Upper lobe of left lung (tissue), 6 donors: ENCODE measurements at regions not wholly inside any gene's neighbourhood (a gene's known extent, or its start where the extent isn't known, plus 50 kb on each side); places are given as distances from the start of the nearest gene placed in this dataset.
A peak's percentile ranks its signal among the peaks of the same experiment; 100 is the strongest.

Source experiments
- ATAC-seq, 2 donors: fragments of 200-7000 bp; cut with Tn5 transposase; one replicate each; pipeline ENCODE4 v1.9.1; 2022; ENCODE audit warnings: mild to moderate bottlenecking in 2 of 2, moderate library complexity in 2 of 2; ENCODE audit not compliant: low FRiP score in 2 of 2
- DNase-seq, 2 donors: peaks; one replicate each; pipeline ENCODE4 v3.0.0-alpha.2; 2019 to 2020
- H3K27ac ChIP-seq, 4 donors: fragments of 200-600 bp; sonication (generic); one replicate each; pipeline ENCODE4 v1.5.1; 2016 to 2019
- H3K27me3 ChIP-seq, 4 donors: fragments of 200-600 bp; sonication (generic); one replicate each; pipeline ENCODE4 v1.5.1; 2017 to 2019
- H3K36me3 ChIP-seq, 4 donors: fragments of 200-600 bp; sonication (generic); one replicate each; pipeline ENCODE4 v1.5.1; 2016 to 2019
- H3K4me1 ChIP-seq, 4 donors: fragments of 200-600 bp; sonication (generic); one replicate each; pipeline ENCODE4 v1.5.1; 2018 to 2019
- H3K4me3 ChIP-seq, 4 donors: fragments of 200-600 bp; sonication (generic); one replicate each; pipeline ENCODE4 v1.5.1; 2017 to 2019; ENCODE audit warnings: mild to moderate bottlenecking in 2 of 4, moderate library complexity in 1 of 4
- H3K9me3 ChIP-seq, 4 donors: fragments of 200-600 bp; sonication (generic); one replicate each; pipeline ENCODE4 v1.5.1; 2018 to 2019
- CTCF ChIP-seq, 6 experiments: fragments of 450-650 bp in 4 of 6; fragments of 200-600 bp in 2 of 6; sonication (generic) in 2 of 6; IDR thresholded peaks; one replicate each; pipeline ENCODE4 v1.5.1; 2016 to 2019; ENCODE audit warnings: antibody characterized with exemption in 6 of 6
- EP300 ChIP-seq, 4 donors: sonication (generic); formaldehyde crosslinking; IDR thresholded peaks; one replicate each; pipeline ENCODE4 v1.5.1; 2017; ENCODE audit warnings: antibody characterized with exemption in 4 of 4, control low read depth in 2 of 4
- POLR2A ChIP-seq, 4 donors: fragments of 450-650 bp; IDR thresholded peaks; one replicate each; pipeline ENCODE4 v1.5.1; 2016 to 2017; ENCODE audit warnings: antibody characterized with exemption in 4 of 4, mild to moderate bottlenecking in 2 of 4
- POLR2AphosphoS5 ChIP-seq, 2 donors: sonication (generic); formaldehyde crosslinking; IDR thresholded peaks; one replicate each; pipeline ENCODE4 v1.5.1; 2017; ENCODE audit warnings: antibody characterized with exemption in 2 of 2
- WGBS, 2 donors: methylation state at CpG; one replicate each; pipeline ENCODE4 v1.1.5; 2017 to 2018; 5-methylcytosine and 5-hydroxymethylcytosine counted together
- donor health status: DM: no; HTN: no; CAD: no; lungs with moderate emphysema.
- donor health status: DM: no; HTN: yes; CAD: no; lungs with severe emphysema.

GRCh38 chr1:235022981-235023710, 105.5 kb downstream of the TOMM20 start:
- H3K4me1 ChIP-seq: peaks cover 0 to 3% (median 0%) of the 10 kb centered on the region in 4 donors
- no peak for TF ChIP-seq CTCF (IDR thresholded peaks at IDR 0.05)
- no peak for TF ChIP-seq POLR2AphosphoS5 (IDR thresholded peaks at IDR 0.05)
- no peak for TF ChIP-seq POLR2A (IDR thresholded peaks at IDR 0.05)
- TF ChIP-seq EP300 (IDR thresholded peaks at IDR 0.05): no peak
- no peak overlapping the region for H3K4me3 ChIP-seq
- ATAC-seq: no peak
- 86 to 87% methylated on average over 13 of the region's 13 CpGs for WGBS, 2 donors
- no peaks in the 10 kb centered on the region for H3K27me3 ChIP-seq
- H3K9me3 ChIP-seq: no peaks in the 10 kb centered on the region
- DNase-seq: no peak
- no peaks in the 10 kb centered on the region for H3K36me3 ChIP-seq
- H3K27ac ChIP-seq: no peak overlapping the region

GRCh38 chr1:235022341-235022980, 106.2 kb downstream of the TOMM20 start:
- Histone ChIP-seq H3K9me3 (no peaks in the 10 kb centered on the region), H3K27ac (peak overlapping the region in 1 of 4 donors; percentile 48), H3K4me1 (peaks cover 0 to 3% (median 0%) of the 10 kb centered on the region in 4 donors), H3K27me3 (no peaks in the 10 kb centered on the region), H3K4me3 (no peak overlapping the region), H3K36me3 (no peaks in the 10 kb centered on the region)
- TF ChIP-seq POLR2AphosphoS5 (IDR thresholded peaks at IDR 0.05) (no peak), EP300 (IDR thresholded peaks at IDR 0.05) (no peak), CTCF (IDR thresholded peaks at IDR 0.05) (no peak)
- DNase-seq (no peak), ATAC-seq (no peak)
- 58 to 63% methylated on average over 12 of the region's 12 CpGs for WGBS, 2 donors

- H3K4me1 ChIP-seq: peaks cover 0 to 3% (median 0%) of the 10 kb centered on the region in 4 donors
- DNase-seq: no peak
- no peaks in the 10 kb centered on the region for H3K9me3 ChIP-seq
- no peak for TF ChIP-seq POLR2AphosphoS5 (IDR thresholded peaks at IDR 0.05)
- H3K4me3 ChIP-seq: no peak overlapping the region
- peak overlapping the region in 1 of 4 donors; percentile 48 for H3K27ac ChIP-seq
- no peaks in the 10 kb centered on the region for H3K36me3 ChIP-seq
- H3K27me3 ChIP-seq: no peaks in the 10 kb centered on the region
- 83 to 85% methylated on average over 7 of the region's 7 CpGs for WGBS, 2 donors
- ATAC-seq: no peak
These were observed 106.8 kb downstream of the TOMM20 start for GRCh38 chr1:235021815-235022214.

- no peaks in the 10 kb centered on the region for H3K36me3 ChIP-seq
- DNase-seq: peak in 1 of 2 donors; percentile 4
- H3K4me3 ChIP-seq: no peak overlapping the region
- H3K9me3 ChIP-seq: no peaks in the 10 kb centered on the region
- TF ChIP-seq CTCF (IDR thresholded peaks at IDR 0.05): no peak
- TF ChIP-seq POLR2AphosphoS5 (IDR thresholded peaks at IDR 0.05): no peak
- no peak for TF ChIP-seq EP300 (IDR thresholded peaks at IDR 0.05)
- no peak for TF ChIP-seq POLR2A (IDR thresholded peaks at IDR 0.05)
- no peak for ATAC-seq
- no peak overlapping the region for H3K27ac ChIP-seq
- no peaks in the 10 kb centered on the region for H3K27me3 ChIP-seq
- H3K4me1 ChIP-seq: peaks cover 0 to 3% (median 0%) of the 10 kb centered on the region in 4 donors
- WGBS, 2 donors: 98 to 100% methylated on average over 6 to 7 of the region's 7 CpGs
These were observed 107.3 kb downstream of the TOMM20 start for GRCh38 chr1:235021321-235021720.

GRCh38 chr1:235019961-235020360, 108.7 kb downstream of the TOMM20 start:
- 92 to 94% methylated on average over 4 of the region's 4 CpGs for WGBS, 2 donors
- no peak overlapping the region for H3K4me3 ChIP-seq
- H3K36me3 ChIP-seq: no peaks in the 10 kb centered on the region
- DNase-seq (no peak), ATAC-seq (no peak)
- TF ChIP-seq POLR2A (IDR thresholded peaks at IDR 0.05): no peak
- TF ChIP-seq EP300 (IDR thresholded peaks at IDR 0.05): no peak
- TF ChIP-seq CTCF (IDR thresholded peaks at IDR 0.05): no peak
- no peak for TF ChIP-seq POLR2AphosphoS5 (IDR thresholded peaks at IDR 0.05)
- no peaks in the 10 kb centered on the region for H3K9me3 ChIP-seq
- H3K27ac ChIP-seq: no peak overlapping the region
- no peaks in the 10 kb centered on the region for H3K27me3 ChIP-seq
- H3K4me1 ChIP-seq: peaks cover 0 to 3% (median 0%) of the 10 kb centered on the region in 4 donors
